ENCODE measurements at regions not wholly inside any gene's neighbourhood (a gene's known extent, or its start where the extent isn't known, plus 50 kb on each side); places are given as distances from the start of the nearest gene placed in this dataset.

DNA sequence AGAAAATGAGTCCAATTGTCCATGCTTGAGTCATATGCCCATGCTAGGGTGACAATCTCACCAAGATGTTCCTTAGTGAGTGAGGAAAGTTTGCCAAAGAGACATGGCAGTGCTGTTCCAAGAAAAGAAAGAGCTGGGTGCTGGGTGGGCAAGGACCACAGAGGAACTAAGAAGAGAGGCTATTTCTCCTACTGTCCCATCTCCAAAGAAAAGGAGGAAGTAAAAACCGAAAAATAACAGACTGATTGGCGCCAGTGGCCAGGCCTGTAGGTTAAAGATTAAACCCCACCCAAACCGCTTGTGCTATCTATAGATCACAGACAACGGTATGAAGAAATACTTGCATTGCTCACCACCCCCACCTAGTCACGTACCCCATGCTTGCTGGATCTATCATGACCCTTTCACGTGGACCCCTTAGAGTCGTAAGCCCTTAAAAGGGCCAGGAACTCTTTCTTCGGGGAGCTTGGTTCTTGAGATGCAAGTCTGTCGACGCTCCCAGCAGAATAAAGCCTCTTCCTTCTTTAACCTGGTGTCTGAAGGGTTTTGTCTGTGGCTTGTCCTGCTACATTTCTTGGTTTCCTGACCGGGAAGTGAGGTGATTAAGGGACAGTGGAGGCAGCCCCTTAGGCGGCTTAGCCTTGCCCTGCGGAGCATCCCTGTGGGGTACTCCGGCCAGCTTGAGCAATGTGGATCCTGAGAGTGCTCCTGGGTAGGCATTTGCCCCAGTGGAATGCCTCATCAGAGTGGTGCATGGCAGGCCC lies 606.5 kb downstream of the UQCRFS1 start:
- H2BK12ac ChIP-seq (ENCODE audit: low read length), result no peak overlapping the region
- H2AFZ ChIP-seq (ENCODE audit: low read length), result no peak overlapping the region
- no peaks in the 10 kb centered on the region for H3K4me1 ChIP-seq (ENCODE audit: control insufficient read depth in 2 of 2, insufficient read depth in 1 of 2, low read depth in 1 of 2, low read length in 2 of 2)
- H3K4me3 ChIP-seq (ENCODE audit: low read length in 2 of 2), result no peak overlapping the region
- no peak overlapping the region for H2BK15ac ChIP-seq (ENCODE audit: low read length)
- WGBS, 2 donors (ENCODE audit: extremely low coverage in 2 of 2, insufficient read length in 2 of 2, insufficient replicate concordance in 1 of 2), result no CpG with 5 or more reads among the region's 14 CpGs
- H3K79me1 ChIP-seq (ENCODE audit: low read depth, low read length), result no peaks in the 10 kb centered on the region
- no peak overlapping the region for H3K23ac ChIP-seq (ENCODE audit: low read depth, low read length, poor library complexity)
- no peak overlapping the region for H4K8ac ChIP-seq (ENCODE audit: low read depth, low read length)
- no peak overlapping the region for H2BK120ac ChIP-seq (ENCODE audit: low read depth, low read length)
- peaks cover 0 to 7% of the 10 kb centered on the region in 2 donors for H3K36me3 ChIP-seq (replicated peaks in 1 of 2; ENCODE audit: control insufficient read depth in 2 of 2, insufficient read depth in 2 of 2, low read length in 2 of 2)
- H3K18ac ChIP-seq (ENCODE audit: low read length), result no peak overlapping the region
- peaks cover 0 to 5% of the 10 kb centered on the region in 2 donors for H3K9me3 ChIP-seq (replicated peaks in 1 of 2; ENCODE audit: control insufficient read depth in 2 of 2, insufficient read depth in 1 of 2, low read depth in 1 of 2, low read length in 2 of 2)
- no peak overlapping the region for H3K4me2 ChIP-seq (ENCODE audit: insufficient read depth, low read length, poor library complexity, severe bottlenecking)
- DNase-seq (ENCODE audit: low spot score), result no peak
- H2BK5ac ChIP-seq (ENCODE audit: low read length), result no peak overlapping the region
- H3K9ac ChIP-seq (ENCODE audit: low read depth, low read length, poor library complexity), result no peak overlapping the region
- H3K14ac ChIP-seq (ENCODE audit: low read length), result no peak overlapping the region
- H4K91ac ChIP-seq (ENCODE audit: low read depth, low read length, poor library complexity), result no peak overlapping the region
- H3K27ac ChIP-seq (replicated peaks; ENCODE audit: low read length), result no peak overlapping the region
- H3K4ac ChIP-seq (ENCODE audit: low read length), result no peak overlapping the region
- no peak overlapping the region for H2AK5ac ChIP-seq (ENCODE audit: low read depth, low read length)
- H3K27me3 ChIP-seq (ENCODE audit: control insufficient read depth in 3 of 3, insufficient read depth in 3 of 3, low read depth in 1 of 3, low read length in 3 of 3), result no peaks in the 10 kb centered on the region

DNA sequence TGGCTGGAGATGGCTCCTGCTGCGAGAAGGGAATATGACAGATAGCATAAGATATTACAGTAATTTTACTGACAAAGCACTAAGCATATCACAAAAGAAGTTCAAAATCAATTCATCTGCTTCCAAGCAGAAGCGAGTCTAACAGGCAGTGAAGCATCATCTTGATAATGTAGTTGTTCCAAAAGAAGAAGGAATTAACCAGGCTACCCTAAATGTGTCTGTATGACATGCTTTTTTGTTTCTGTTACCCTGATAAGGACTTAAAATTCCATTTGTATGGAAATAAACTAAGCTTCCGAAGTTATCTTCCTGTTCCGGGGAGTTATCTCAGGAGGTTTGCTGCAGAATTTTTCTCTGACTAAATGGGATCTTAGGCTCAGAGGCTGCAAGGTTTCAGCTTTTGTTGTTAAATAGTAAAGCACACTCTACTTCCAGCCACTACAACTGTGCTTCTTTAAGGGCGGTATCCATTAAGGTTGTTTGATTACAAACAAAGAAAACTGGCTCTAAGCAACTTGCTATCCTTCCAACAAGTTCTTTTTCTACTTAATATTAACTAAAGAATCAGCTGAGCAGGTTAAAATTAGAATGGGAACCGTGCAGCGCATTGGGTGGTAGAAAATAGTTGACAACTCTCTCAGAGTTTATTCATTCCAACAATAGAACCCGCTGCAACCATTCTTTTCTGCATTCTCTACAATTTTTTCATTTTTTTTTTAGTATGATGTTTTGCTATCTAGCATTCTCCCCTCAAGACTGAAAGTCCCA lies 607.3 kb downstream of the UQCRFS1 start:
- Histone ChIP-seq H3K18ac (ENCODE audit: low read length) (no peak overlapping the region), H3K23ac (ENCODE audit: low read depth, low read length, poor library complexity) (no peak overlapping the region), H3K14ac (ENCODE audit: low read length) (no peak overlapping the region), H3K9ac (ENCODE audit: low read depth, low read length, poor library complexity) (no peak overlapping the region), H2BK120ac (ENCODE audit: low read depth, low read length) (no peak overlapping the region), H4K91ac (ENCODE audit: low read depth, low read length, poor library complexity) (no peak overlapping the region), H2BK5ac (ENCODE audit: low read length) (no peak overlapping the region), H3K4me2 (ENCODE audit: insufficient read depth, low read length, poor library complexity, severe bottlenecking) (no peak overlapping the region), H2AFZ (ENCODE audit: low read length) (no peak overlapping the region), H3K27me3 (ENCODE audit: control insufficient read depth in 3 of 3, insufficient read depth in 3 of 3, low read depth in 1 of 3, low read length in 3 of 3) (no peaks in the 10 kb centered on the region), H3K4ac (ENCODE audit: low read length) (no peak overlapping the region), H3K9me3 (replicated peaks in 1 of 2; ENCODE audit: control insufficient read depth in 2 of 2, insufficient read depth in 1 of 2, low read depth in 1 of 2, low read length in 2 of 2) (peaks cover 0 to 5% of the 10 kb centered on the region in 2 donors), H3K27ac (replicated peaks; ENCODE audit: low read length) (no peak overlapping the region), H3K4me1 (ENCODE audit: control insufficient read depth in 2 of 2, insufficient read depth in 1 of 2, low read depth in 1 of 2, low read length in 2 of 2) (no peaks in the 10 kb centered on the region), H3K79me1 (ENCODE audit: low read depth, low read length) (no peaks in the 10 kb centered on the region), H2BK15ac (ENCODE audit: low read length) (no peak overlapping the region), H3K36me3 (replicated peaks in 1 of 2; ENCODE audit: control insufficient read depth in 2 of 2, insufficient read depth in 2 of 2, low read length in 2 of 2) (peaks cover 0 to 7% of the 10 kb centered on the region in 2 donors), H2BK12ac (ENCODE audit: low read length) (no peak overlapping the region), H3K4me3 (ENCODE audit: low read length in 2 of 2) (no peak overlapping the region), H2AK5ac (ENCODE audit: low read depth, low read length) (no peak overlapping the region), H4K8ac (ENCODE audit: low read depth, low read length) (no peak overlapping the region)
- DNase-seq (ENCODE audit: low spot score), result no peak
- no CpG with 5 or more reads among the region's 8 CpGs for WGBS, 2 donors (ENCODE audit: extremely low coverage in 2 of 2, insufficient read length in 2 of 2, insufficient replicate concordance in 1 of 2)

DNA sequence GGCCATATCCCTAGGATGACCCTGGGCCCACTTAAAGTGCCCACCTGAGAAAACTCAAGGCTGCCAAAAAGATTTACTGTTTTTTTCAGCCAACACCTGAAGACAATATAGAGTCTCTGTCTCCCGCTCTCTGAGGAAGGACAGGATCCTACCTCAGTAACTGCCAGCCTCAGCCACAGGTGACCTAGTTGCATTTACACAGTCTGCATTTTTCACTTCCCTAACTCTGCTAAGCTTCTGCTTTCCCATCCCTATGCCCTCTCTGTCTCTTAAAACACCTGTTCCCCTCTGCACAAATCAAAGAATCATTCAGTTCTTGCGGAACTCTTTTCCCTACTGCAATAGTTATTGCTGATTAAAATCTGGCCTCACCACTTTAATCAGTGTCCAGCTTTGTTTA lies 609.5 kb downstream of the UQCRFS1 start:
- no peaks in the 10 kb centered on the region for H3K27me3 ChIP-seq (ENCODE audit: control insufficient read depth in 3 of 3, insufficient read depth in 3 of 3, low read depth in 1 of 3, low read length in 3 of 3)
- H2BK15ac ChIP-seq (ENCODE audit: low read length), result no peak overlapping the region
- H4K91ac ChIP-seq (ENCODE audit: low read depth, low read length, poor library complexity), result no peak overlapping the region
- no peak overlapping the region for H3K18ac ChIP-seq (ENCODE audit: low read length)
- no peak overlapping the region for H2BK120ac ChIP-seq (ENCODE audit: low read depth, low read length)
- no peaks in the 10 kb centered on the region for H3K79me1 ChIP-seq (ENCODE audit: low read depth, low read length)
- no peak overlapping the region for H3K23ac ChIP-seq (ENCODE audit: low read depth, low read length, poor library complexity)
- no peak overlapping the region for H2BK12ac ChIP-seq (ENCODE audit: low read length)
- no peak overlapping the region for H3K9ac ChIP-seq (ENCODE audit: low read depth, low read length, poor library complexity)
- H3K4me2 ChIP-seq (ENCODE audit: insufficient read depth, low read length, poor library complexity, severe bottlenecking), result no peak overlapping the region
- H2BK5ac ChIP-seq (ENCODE audit: low read length), result no peak overlapping the region
- no peak overlapping the region for H2AFZ ChIP-seq (ENCODE audit: low read length)
- H3K4me1 ChIP-seq (ENCODE audit: control insufficient read depth in 2 of 2, insufficient read depth in 1 of 2, low read depth in 1 of 2, low read length in 2 of 2), result no peaks in the 10 kb centered on the region
- no peak overlapping the region for H3K27ac ChIP-seq (replicated peaks; ENCODE audit: low read length)
- no CpG with 5 or more reads among the region's 2 CpGs for WGBS, 2 donors (ENCODE audit: extremely low coverage in 2 of 2, insufficient read length in 2 of 2, insufficient replicate concordance in 1 of 2)
- H2AK5ac ChIP-seq (ENCODE audit: low read depth, low read length), result no peak overlapping the region
- no peak overlapping the region for H3K4ac ChIP-seq (ENCODE audit: low read length)
- DNase-seq (ENCODE audit: low spot score), result no peak
- no peak overlapping the region for H3K14ac ChIP-seq (ENCODE audit: low read length)
- H3K9me3 ChIP-seq (replicated peaks in 1 of 2; ENCODE audit: control insufficient read depth in 2 of 2, insufficient read depth in 1 of 2, low read depth in 1 of 2, low read length in 2 of 2), result peaks cover 0 to 5% of the 10 kb centered on the region in 2 donors
- peaks cover 0 to 7% of the 10 kb centered on the region in 2 donors for H3K36me3 ChIP-seq (replicated peaks in 1 of 2; ENCODE audit: control insufficient read depth in 2 of 2, insufficient read depth in 2 of 2, low read length in 2 of 2)
- no peak overlapping the region for H4K8ac ChIP-seq (ENCODE audit: low read depth, low read length)
- no peak overlapping the region for H3K4me3 ChIP-seq (ENCODE audit: low read length in 2 of 2)

DNA sequence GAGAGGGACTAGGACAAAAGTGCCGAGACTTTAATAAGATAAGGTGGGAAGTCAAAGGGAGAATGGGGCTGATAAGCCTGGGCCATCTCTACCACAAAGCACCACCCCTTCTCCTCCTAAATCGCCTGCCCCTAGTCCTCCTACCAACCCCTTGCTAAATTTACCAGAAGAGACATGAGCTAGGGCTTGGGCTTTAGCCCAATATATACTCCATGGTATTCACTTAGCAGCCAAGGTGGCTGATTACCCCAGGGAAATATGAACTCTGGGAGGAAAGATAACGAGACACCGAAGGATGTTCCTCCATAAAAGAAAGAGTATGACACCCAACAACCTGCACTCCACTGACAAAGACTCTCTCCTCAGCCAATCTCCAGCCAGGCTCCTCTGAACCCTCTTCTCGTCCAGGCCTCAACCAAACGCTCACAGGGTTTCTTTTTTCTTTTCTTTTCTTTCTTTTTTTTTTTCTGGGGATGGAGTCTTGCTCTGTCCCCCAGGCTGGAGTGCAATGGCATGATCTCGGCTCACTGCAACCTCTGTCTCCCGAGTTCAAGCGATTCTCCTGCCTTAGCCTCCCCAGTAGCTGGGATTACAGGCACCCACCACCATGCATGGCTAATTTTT lies 610.2 kb downstream of the UQCRFS1 start:
- Histone ChIP-seq H3K18ac (ENCODE audit: low read length) (no peak overlapping the region), H2BK15ac (ENCODE audit: low read length) (no peak overlapping the region), H3K4me1 (ENCODE audit: control insufficient read depth in 2 of 2, insufficient read depth in 1 of 2, low read depth in 1 of 2, low read length in 2 of 2) (no peaks in the 10 kb centered on the region), H3K23ac (ENCODE audit: low read depth, low read length, poor library complexity) (no peak overlapping the region), H3K9ac (ENCODE audit: low read depth, low read length, poor library complexity) (no peak overlapping the region), H3K36me3 (replicated peaks in 1 of 2; ENCODE audit: control insufficient read depth in 2 of 2, insufficient read depth in 2 of 2, low read length in 2 of 2) (peaks cover 0 to 7% of the 10 kb centered on the region in 2 donors), H4K8ac (ENCODE audit: low read depth, low read length) (no peak overlapping the region), H3K9me3 (replicated peaks in 1 of 2; ENCODE audit: control insufficient read depth in 2 of 2, insufficient read depth in 1 of 2, low read depth in 1 of 2, low read length in 2 of 2) (peaks cover 0 to 5% of the 10 kb centered on the region in 2 donors), H3K27ac (replicated peaks; ENCODE audit: low read length) (no peak overlapping the region), H3K14ac (ENCODE audit: low read length) (no peak overlapping the region), H3K4ac (ENCODE audit: low read length) (no peak overlapping the region), H2BK12ac (ENCODE audit: low read length) (no peak overlapping the region), H3K79me1 (ENCODE audit: low read depth, low read length) (no peaks in the 10 kb centered on the region), H3K4me3 (ENCODE audit: low read length in 2 of 2) (no peak overlapping the region), H2BK5ac (ENCODE audit: low read length) (no peak overlapping the region), H3K4me2 (ENCODE audit: insufficient read depth, low read length, poor library complexity, severe bottlenecking) (no peak overlapping the region), H4K91ac (ENCODE audit: low read depth, low read length, poor library complexity) (no peak overlapping the region), H2BK120ac (ENCODE audit: low read depth, low read length) (no peak overlapping the region), H3K27me3 (ENCODE audit: control insufficient read depth in 3 of 3, insufficient read depth in 3 of 3, low read depth in 1 of 3, low read length in 3 of 3) (no peaks in the 10 kb centered on the region), H2AK5ac (ENCODE audit: low read depth, low read length) (no peak overlapping the region), H2AFZ (ENCODE audit: low read length) (no peak overlapping the region)
- no CpG with 5 or more reads among the region's 9 CpGs for WGBS, 2 donors (ENCODE audit: extremely low coverage in 2 of 2, insufficient read length in 2 of 2, insufficient replicate concordance in 1 of 2)
- DNase-seq (ENCODE audit: low spot score), result no peak

Measured in neuronal stem cell (in vitro differentiated cells).